DND-41 (cell line): ENCODE measurements at regions not wholly inside any gene's neighbourhood (a gene's known extent, or its start where the extent isn't known, plus 50 kb on each side); places are given as distances from the start of the nearest gene placed in this dataset.

ENCODE experiments used
- EZH2 ChIP-seq: IDR thresholded peaks from 3 replicates; pipeline ENCODE4 v1.6.1; 2012; ENCODE audit warnings: borderline replicate concordance, low read depth, mild to moderate bottlenecking, moderate library complexity, low read length, inconsistent platforms; ENCODE audit not compliant: severe bottlenecking
- TF ChIP-seq, protein P1 (sequence below): IDR thresholded peaks from 2 replicates; pipeline ENCODE4 v1.5.1; 2012; ENCODE audit warnings: borderline replicate concordance, low read length, moderate library complexity, mild to moderate bottlenecking; ENCODE audit not compliant: poor library complexity, severe bottlenecking; ENCODE audit errors: extremely low read depth

- TF ChIP-seq, protein P1, sequence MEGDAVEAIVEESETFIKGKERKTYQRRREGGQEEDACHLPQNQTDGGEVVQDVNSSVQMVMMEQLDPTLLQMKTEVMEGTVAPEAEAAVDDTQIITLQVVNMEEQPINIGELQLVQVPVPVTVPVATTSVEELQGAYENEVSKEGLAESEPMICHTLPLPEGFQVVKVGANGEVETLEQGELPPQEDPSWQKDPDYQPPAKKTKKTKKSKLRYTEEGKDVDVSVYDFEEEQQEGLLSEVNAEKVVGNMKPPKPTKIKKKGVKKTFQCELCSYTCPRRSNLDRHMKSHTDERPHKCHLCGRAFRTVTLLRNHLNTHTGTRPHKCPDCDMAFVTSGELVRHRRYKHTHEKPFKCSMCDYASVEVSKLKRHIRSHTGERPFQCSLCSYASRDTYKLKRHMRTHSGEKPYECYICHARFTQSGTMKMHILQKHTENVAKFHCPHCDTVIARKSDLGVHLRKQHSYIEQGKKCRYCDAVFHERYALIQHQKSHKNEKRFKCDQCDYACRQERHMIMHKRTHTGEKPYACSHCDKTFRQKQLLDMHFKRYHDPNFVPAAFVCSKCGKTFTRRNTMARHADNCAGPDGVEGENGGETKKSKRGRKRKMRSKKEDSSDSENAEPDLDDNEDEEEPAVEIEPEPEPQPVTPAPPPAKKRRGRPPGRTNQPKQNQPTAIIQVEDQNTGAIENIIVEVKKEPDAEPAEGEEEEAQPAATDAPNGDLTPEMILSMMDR: no peak
- no peak for TF ChIP-seq EZH2
Observed at GRCh38 chr18:73669297-73669696, 478.3 kb downstream of the FBXO15 start.
